ENCODE measurements at regions not wholly inside any gene's neighbourhood (a gene's known extent, or its start where the extent isn't known, plus 50 kb on each side); places are given as distances from the start of the nearest gene placed in this dataset.
A peak's percentile ranks its signal among the peaks of the same experiment; 100 is the strongest.

GRCh38 chr2:43019536-43020183 lies 206.7 kb downstream of the ZFP36L2 start:
- no peak overlapping the region for H3K27ac ChIP-seq (ENCODE audit: low read depth in 1 of 2, low read length in 1 of 2)
- peaks cover 0 to 23% of the 10 kb centered on the region in 2 donors for H3K9me3 ChIP-seq (ENCODE audit: control insufficient read depth in 2 of 2, insufficient read depth in 1 of 2, low read length in 1 of 2)
- H3K4me3 ChIP-seq (ENCODE audit: low read length in 2 of 2), result no peak overlapping the region
- H3K36me3 ChIP-seq (ENCODE audit: control insufficient read depth in 2 of 2, insufficient read depth in 2 of 2, low read length in 1 of 2), result no peaks in the 10 kb centered on the region
- DNase-seq (ENCODE audit: low read depth in 6 of 9, low spot score in 9 of 9), result no peak
- H3K27me3 ChIP-seq (ENCODE audit: control insufficient read depth in 2 of 2, insufficient read depth in 1 of 2, low read length in 1 of 2), result no peaks in the 10 kb centered on the region
- over 99% methylated on average over 7 of the region's 7 CpGs for WGBS
- peaks cover 7 to 33% of the 10 kb centered on the region in 2 donors for H3K4me1 ChIP-seq (ENCODE audit: control insufficient read depth in 2 of 2, insufficient read depth in 2 of 2, low read length in 2 of 2)

GRCh38 chr2:43019025-43019367 lies 207.4 kb downstream of the ZFP36L2 start:
- no peak overlapping the region for H3K27ac ChIP-seq (ENCODE audit: low read depth in 1 of 2, low read length in 1 of 2)
- H3K4me1 ChIP-seq (ENCODE audit: control insufficient read depth in 2 of 2, insufficient read depth in 2 of 2, low read length in 2 of 2), result peaks cover 0 to 27% of the 10 kb centered on the region in 2 donors
- 94% methylated on average over 5 of the region's 5 CpGs for WGBS
- peaks cover 0 to 23% of the 10 kb centered on the region in 2 donors for H3K9me3 ChIP-seq (ENCODE audit: control insufficient read depth in 2 of 2, insufficient read depth in 1 of 2, low read length in 1 of 2)
- no peaks in the 10 kb centered on the region for H3K27me3 ChIP-seq (ENCODE audit: control insufficient read depth in 2 of 2, insufficient read depth in 1 of 2, low read length in 1 of 2)
- no peaks in the 10 kb centered on the region for H3K36me3 ChIP-seq (ENCODE audit: control insufficient read depth in 2 of 2, insufficient read depth in 2 of 2, low read length in 1 of 2)
- no peak overlapping the region for H3K4me3 ChIP-seq (ENCODE audit: low read length in 2 of 2)
- no peak for DNase-seq (ENCODE audit: low read depth in 6 of 9, low spot score in 9 of 9)

DNA sequence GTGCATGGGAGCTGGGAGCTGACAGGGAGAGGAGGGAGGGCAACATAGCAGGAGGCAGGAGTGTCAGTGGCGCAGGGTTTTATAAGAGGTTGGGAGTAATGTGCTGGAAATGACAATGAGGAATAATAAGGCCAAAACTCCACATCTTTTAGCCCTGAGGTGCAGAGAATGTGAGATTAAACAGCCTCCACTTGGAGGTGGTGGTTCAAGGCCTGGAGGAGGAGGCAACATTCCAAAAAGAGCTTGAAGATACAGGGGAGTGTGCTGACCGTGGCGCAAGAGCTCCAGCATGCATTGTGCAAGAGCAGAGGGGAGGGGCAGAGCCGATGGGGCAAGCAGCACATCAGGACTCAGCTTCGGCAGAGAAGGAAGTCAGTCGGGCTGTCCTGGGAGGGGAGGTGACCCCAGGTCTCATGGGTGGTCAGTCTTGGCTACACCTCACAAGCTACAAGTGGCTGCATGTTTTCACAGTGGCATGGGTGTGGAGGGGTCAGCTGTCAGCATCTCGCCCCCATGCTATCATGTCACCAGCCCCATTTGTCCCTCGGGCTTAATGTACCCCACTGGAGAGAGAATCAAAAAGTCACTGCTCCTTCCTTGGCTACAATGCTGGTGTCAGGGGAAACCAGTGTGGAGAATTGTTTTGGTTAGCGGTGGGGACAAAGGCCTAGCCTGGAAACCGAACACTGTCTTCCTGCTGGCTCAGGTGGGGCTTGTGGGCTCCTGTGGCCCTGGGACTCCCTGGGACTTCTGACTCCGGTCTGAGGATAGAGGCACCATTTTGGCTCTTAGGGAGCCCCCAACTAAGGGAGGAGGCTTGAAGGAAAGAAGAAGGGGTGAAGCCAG lies 208.0 kb downstream of the ZFP36L2 start:
- H3K9me3 ChIP-seq (ENCODE audit: control insufficient read depth in 2 of 2, insufficient read depth in 1 of 2, low read length in 1 of 2), result peaks cover 0 to 23% of the 10 kb centered on the region in 2 donors
- DNase-seq (ENCODE audit: low read depth in 6 of 9, low spot score in 9 of 9), result no peak
- H3K27me3 ChIP-seq (ENCODE audit: control insufficient read depth in 2 of 2, insufficient read depth in 1 of 2, low read length in 1 of 2), result no peaks in the 10 kb centered on the region
- H3K4me1 ChIP-seq (ENCODE audit: control insufficient read depth in 2 of 2, insufficient read depth in 2 of 2, low read length in 2 of 2), result peaks cover 0 to 21% of the 10 kb centered on the region in 2 donors
- H3K36me3 ChIP-seq (ENCODE audit: control insufficient read depth in 2 of 2, insufficient read depth in 2 of 2, low read length in 1 of 2), result no peaks in the 10 kb centered on the region
- no peak overlapping the region for H3K4me3 ChIP-seq (ENCODE audit: low read length in 2 of 2)
- no peak overlapping the region for H3K27ac ChIP-seq (ENCODE audit: low read depth in 1 of 2, low read length in 1 of 2)
- WGBS, result 96% methylated on average over 11 of the region's 11 CpGs

DNA sequence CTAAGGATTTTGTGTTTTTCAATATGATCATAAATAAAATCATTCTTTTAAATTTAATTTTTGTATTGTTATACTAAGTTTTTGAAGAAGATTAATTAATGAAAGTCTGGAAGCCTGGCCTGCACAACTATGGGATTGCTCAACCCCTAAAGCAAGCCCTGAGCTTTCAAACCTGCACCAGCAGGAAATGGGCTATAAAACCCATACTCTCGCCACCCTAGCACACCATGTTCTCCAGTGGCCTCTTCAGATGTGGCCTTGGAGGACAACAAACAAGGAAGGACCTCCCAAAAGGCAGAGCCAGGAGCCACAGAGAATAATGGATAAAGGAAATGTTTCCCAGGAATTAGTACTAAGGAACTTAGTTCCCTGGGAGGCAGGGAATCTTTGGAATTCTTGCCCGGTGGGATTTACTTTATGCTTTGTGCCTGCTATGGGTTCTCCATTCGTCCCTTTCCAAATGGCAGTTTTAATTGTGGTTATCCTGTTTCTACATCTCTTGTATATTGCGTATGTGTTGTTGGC lies 212.5 kb downstream of the ZFP36L2 start:
- peaks cover 7 to 18% of the 10 kb centered on the region in 2 donors for H3K4me1 ChIP-seq (ENCODE audit: control insufficient read depth in 2 of 2, insufficient read depth in 2 of 2, low read length in 2 of 2)
- no peaks in the 10 kb centered on the region for H3K27me3 ChIP-seq (ENCODE audit: control insufficient read depth in 2 of 2, insufficient read depth in 1 of 2, low read length in 1 of 2)
- no peak overlapping the region for H3K4me3 ChIP-seq (ENCODE audit: low read length in 2 of 2)
- H3K9me3 ChIP-seq (ENCODE audit: control insufficient read depth in 2 of 2, insufficient read depth in 1 of 2, low read length in 1 of 2), result no peaks in the 10 kb centered on the region
- no peak for DNase-seq (ENCODE audit: low read depth in 6 of 9, low spot score in 9 of 9)
- WGBS, result 89% methylated on average over 4 of the region's 4 CpGs
- H3K27ac ChIP-seq (ENCODE audit: low read depth in 1 of 2, low read length in 1 of 2), result no peak overlapping the region
- H3K36me3 ChIP-seq (ENCODE audit: control insufficient read depth in 2 of 2, insufficient read depth in 2 of 2, low read length in 1 of 2), result no peaks in the 10 kb centered on the region

- 50% methylated on average over 2 of the region's 2 CpGs for WGBS
- no peak overlapping the region for H3K4me3 ChIP-seq (ENCODE audit: low read length in 2 of 2)
- H3K27ac ChIP-seq (ENCODE audit: low read depth in 1 of 2, low read length in 1 of 2), result no peak overlapping the region
- no peaks in the 10 kb centered on the region for H3K27me3 ChIP-seq (ENCODE audit: control insufficient read depth in 2 of 2, insufficient read depth in 1 of 2, low read length in 1 of 2)
- no peaks in the 10 kb centered on the region for H3K36me3 ChIP-seq (ENCODE audit: control insufficient read depth in 2 of 2, insufficient read depth in 2 of 2, low read length in 1 of 2)
- peaks cover 0 to 5% of the 10 kb centered on the region in 2 donors for H3K9me3 ChIP-seq (ENCODE audit: control insufficient read depth in 2 of 2, insufficient read depth in 1 of 2, low read length in 1 of 2)
- peaks cover 7 to 14% of the 10 kb centered on the region in 2 donors for H3K4me1 ChIP-seq (ENCODE audit: control insufficient read depth in 2 of 2, insufficient read depth in 2 of 2, low read length in 2 of 2)
- DNase-seq (ENCODE audit: low read depth in 6 of 9, low spot score in 9 of 9), result no peak
Observed at GRCh38 chr2:43012966-43013365, 213.4 kb downstream of the ZFP36L2 start.

DNA sequence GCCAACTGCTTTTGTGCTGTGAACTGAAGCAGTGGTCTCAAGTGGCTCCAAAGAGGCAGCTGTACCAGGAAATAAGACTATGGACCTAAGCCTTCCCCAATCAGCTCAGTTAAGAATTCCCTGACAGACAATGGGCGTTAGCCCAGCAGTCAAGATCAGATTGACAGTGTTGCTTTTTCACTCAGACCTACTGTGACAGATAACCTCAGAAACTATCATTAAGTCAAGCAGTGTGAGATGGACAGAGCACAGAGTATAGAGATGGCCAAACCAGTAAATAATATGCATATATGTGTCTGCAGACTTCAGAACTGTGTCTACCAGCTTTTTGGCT lies 215.3 kb downstream of the ZFP36L2 start:
- 71% methylated on average over 1 of the region's 1 CpG for WGBS
- peak overlapping the region; percentile 43 to 52 for H3K27ac ChIP-seq (ENCODE audit: low read depth in 1 of 2, low read length in 1 of 2)

DNA sequence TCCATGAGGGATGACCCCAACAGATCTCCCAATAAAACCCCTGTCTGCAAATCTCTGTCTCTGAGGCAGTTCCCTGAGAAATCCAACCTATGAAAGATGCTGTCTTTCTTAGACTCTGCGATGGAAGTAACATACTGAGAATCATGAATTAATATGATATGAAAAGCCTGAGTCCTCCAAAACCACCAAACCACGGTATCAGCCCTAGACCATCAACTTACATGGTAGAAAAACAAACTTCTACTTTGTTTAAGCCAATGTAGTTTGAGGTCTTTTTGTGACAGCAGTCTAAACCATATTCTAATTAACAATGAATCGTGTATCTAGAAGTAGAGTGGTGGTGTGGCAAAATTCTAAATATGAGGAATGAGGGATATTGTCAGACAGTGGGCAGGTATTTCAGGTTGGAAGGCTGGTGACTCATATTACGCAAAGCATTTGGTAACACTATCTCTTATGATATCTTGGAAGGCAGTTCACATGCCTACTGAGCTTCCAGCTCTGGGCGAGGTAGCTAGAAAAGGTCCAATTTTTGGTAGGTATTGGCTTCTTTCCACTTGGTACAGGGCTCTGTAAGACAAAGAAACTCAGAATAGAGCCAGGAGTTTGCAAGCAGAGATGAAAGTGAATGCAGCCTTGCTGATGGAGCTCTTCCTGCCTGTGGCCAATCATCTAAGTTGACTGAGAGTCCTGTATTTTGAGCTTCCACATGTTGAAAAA lies 215.8 kb downstream of the ZFP36L2 start:
- H3K9me3 ChIP-seq (ENCODE audit: control insufficient read depth in 2 of 2, insufficient read depth in 1 of 2, low read length in 1 of 2), result peaks cover 0 to 8% of the 10 kb centered on the region in 2 donors
- no peaks in the 10 kb centered on the region for H3K36me3 ChIP-seq (ENCODE audit: control insufficient read depth in 2 of 2, insufficient read depth in 2 of 2, low read length in 1 of 2)
- peak overlapping the region in 1 of 2 donors; percentile 52 for H3K27ac ChIP-seq (ENCODE audit: low read depth in 1 of 2, low read length in 1 of 2)
- H3K4me3 ChIP-seq (ENCODE audit: low read length in 2 of 2), result no peak overlapping the region
- peak in 2 of 9 donors; percentile 9 to 53 for DNase-seq (ENCODE audit: low read depth in 6 of 9, low spot score in 9 of 9)
- 50% methylated on average over 5 of the region's 5 CpGs for WGBS
- H3K4me1 ChIP-seq (ENCODE audit: control insufficient read depth in 2 of 2, insufficient read depth in 2 of 2, low read length in 2 of 2), result peaks cover 20 to 31% of the 10 kb centered on the region in 2 donors
- no peaks in the 10 kb centered on the region for H3K27me3 ChIP-seq (ENCODE audit: control insufficient read depth in 2 of 2, insufficient read depth in 1 of 2, low read length in 1 of 2)

More for the DNA sequence above, 215.3 kb downstream of the ZFP36L2 start:
- Histone ChIP-seq H3K4me3 (ENCODE audit: low read length in 2 of 2) (no peak overlapping the region), H3K9me3 (ENCODE audit: control insufficient read depth in 2 of 2, insufficient read depth in 1 of 2, low read length in 1 of 2) (peaks cover 0 to 8% of the 10 kb centered on the region in 2 donors), H3K36me3 (ENCODE audit: control insufficient read depth in 2 of 2, insufficient read depth in 2 of 2, low read length in 1 of 2) (no peaks in the 10 kb centered on the region), H3K4me1 (ENCODE audit: control insufficient read depth in 2 of 2, insufficient read depth in 2 of 2, low read length in 2 of 2) (peaks cover 15 to 26% of the 10 kb centered on the region in 2 donors), H3K27me3 (ENCODE audit: control insufficient read depth in 2 of 2, insufficient read depth in 1 of 2, low read length in 1 of 2) (no peaks in the 10 kb centered on the region)
- no peak for DNase-seq (ENCODE audit: low read depth in 6 of 9, low spot score in 9 of 9)

DNA sequence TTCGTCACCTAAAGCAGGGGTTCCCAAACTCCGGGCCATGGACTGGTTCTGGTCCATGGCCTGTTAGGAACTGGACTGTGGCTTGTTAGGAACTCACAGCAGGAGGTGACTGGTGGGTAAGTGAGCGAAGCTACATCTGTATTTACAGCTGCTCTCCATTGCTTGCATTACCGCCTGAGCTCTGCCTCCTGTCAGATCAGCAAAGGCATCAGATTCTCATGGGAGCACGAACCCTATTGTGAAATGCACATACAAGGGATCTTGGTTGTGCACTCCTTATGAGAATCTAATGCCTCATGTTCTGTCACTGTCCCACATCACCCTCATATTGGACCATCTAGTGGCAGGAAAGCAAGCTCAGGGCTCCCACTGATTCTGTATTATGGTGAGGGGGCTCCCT lies 217.0 kb downstream of the ZFP36L2 start:
- no peaks in the 10 kb centered on the region for H3K27me3 ChIP-seq (ENCODE audit: control insufficient read depth in 2 of 2, insufficient read depth in 1 of 2, low read length in 1 of 2)
- H3K4me1 ChIP-seq (ENCODE audit: control insufficient read depth in 2 of 2, insufficient read depth in 2 of 2, low read length in 2 of 2), result peaks cover 25 to 41% of the 10 kb centered on the region in 2 donors
- H3K4me3 ChIP-seq (ENCODE audit: low read length in 2 of 2), result no peak overlapping the region
- H3K9me3 ChIP-seq (ENCODE audit: control insufficient read depth in 2 of 2, insufficient read depth in 1 of 2, low read length in 1 of 2), result peaks cover 0 to 8% of the 10 kb centered on the region in 2 donors
- no peaks in the 10 kb centered on the region for H3K36me3 ChIP-seq (ENCODE audit: control insufficient read depth in 2 of 2, insufficient read depth in 2 of 2, low read length in 1 of 2)
- no peak overlapping the region for H3K27ac ChIP-seq (ENCODE audit: low read depth in 1 of 2, low read length in 1 of 2)
- no peak for DNase-seq (ENCODE audit: low read depth in 6 of 9, low spot score in 9 of 9)
- 98% methylated on average over 5 of the region's 5 CpGs for WGBS

GRCh38 chr2:43008388-43008787 lies 216.0 kb upstream of the HAAO start:
- no peak overlapping the region for H3K4me3 ChIP-seq (ENCODE audit: low read length in 2 of 2)

More at GRCh38 chr2:43008388-43008787, 216.0 kb upstream of the HAAO start:
- Histone ChIP-seq H3K27ac (ENCODE audit: low read depth in 1 of 2, low read length in 1 of 2) (no peak overlapping the region), H3K4me1 (ENCODE audit: control insufficient read depth in 2 of 2, insufficient read depth in 2 of 2, low read length in 2 of 2) (peaks cover 25 to 43% of the 10 kb centered on the region in 2 donors), H3K9me3 (ENCODE audit: control insufficient read depth in 2 of 2, insufficient read depth in 1 of 2, low read length in 1 of 2) (peaks cover 0 to 8% of the 10 kb centered on the region in 2 donors), H3K36me3 (ENCODE audit: control insufficient read depth in 2 of 2, insufficient read depth in 2 of 2, low read length in 1 of 2) (no peaks in the 10 kb centered on the region), H3K27me3 (ENCODE audit: control insufficient read depth in 2 of 2, insufficient read depth in 1 of 2, low read length in 1 of 2) (no peaks in the 10 kb centered on the region)
- DNase-seq (ENCODE audit: low read depth in 6 of 9, low spot score in 9 of 9), result no peak
- 74% methylated on average over 4 of the region's 4 CpGs for WGBS

Measured in thymus (tissue), 11 donors.